ENCODE measurements at regions not wholly inside any gene's neighbourhood (a gene's known extent, or its start where the extent isn't known, plus 50 kb on each side); places are given as distances from the start of the nearest gene placed in this dataset.

- TF ChIP-seq EZH2 (IDR thresholded peaks at IDR 0.05; ENCODE audit: insufficient read depth, poor library complexity, severe bottlenecking) = no peak
- no peak for TF ChIP-seq EZH2phosphoT487 (IDR thresholded peaks at IDR 0.05; ENCODE audit: insufficient read depth, low read depth)
Measured at GRCh38 chr11:115869131-115869530, 364.9 kb upstream of the CADM1 start.

All from GM23248 (cell line).